Sigmoid colon (tissue), 4 donors: ENCODE measurements at regions not wholly inside any gene's neighbourhood (a gene's known extent, or its start where the extent isn't known, plus 50 kb on each side); places are given as distances from the start of the nearest gene placed in this dataset.

Experiments
- CTCF ChIP-seq, 4 experiments: fragments of 450-650 bp in 3 of 4; fragments of 200-600 bp in 1 of 4; IDR thresholded peaks; one replicate each; pipeline ENCODE4 v1.5.1; 2016 to 2019; ENCODE audit warnings: antibody characterized with exemption in 4 of 4, mild to moderate bottlenecking in 3 of 4, moderate library complexity in 2 of 4
- EP300 ChIP-seq, 4 donors: sonication (generic); formaldehyde crosslinking; IDR thresholded peaks; one replicate each; pipeline ENCODE4 v1.6.1; 2017; ENCODE audit warnings: antibody characterized with exemption in 4 of 4
- POLR2A ChIP-seq, 2 donors: fragments of 450-650 bp; IDR thresholded peaks; one replicate each; pipeline ENCODE4 v1.6.1; 2016; ENCODE audit warnings: antibody characterized with exemption in 2 of 2, mild to moderate bottlenecking in 2 of 2, moderate library complexity in 2 of 2
- POLR2AphosphoS5 ChIP-seq, 4 donors: sonication (generic); formaldehyde crosslinking; IDR thresholded peaks; one replicate each; pipeline ENCODE4 v1.6.1; 2017; ENCODE audit warnings: antibody characterized with exemption in 4 of 4

GRCh38 chr12:22879203-22879602, 254.2 kb downstream of the ETNK1 start:
- TF ChIP-seq EP300 (IDR thresholded peaks at IDR 0.05) (no peak), CTCF (IDR thresholded peaks at IDR 0.05) (no peak), POLR2AphosphoS5 (IDR thresholded peaks at IDR 0.05) (no peak), POLR2A (IDR thresholded peaks at IDR 0.05) (no peak)
